HCT116 (cell line): ENCODE measurements at regions not wholly inside any gene's neighbourhood (a gene's known extent, or its start where the extent isn't known, plus 50 kb on each side); places are given as distances from the start of the nearest gene placed in this dataset.

ENCODE experiments used
- CEBPB ChIP-seq: IDR thresholded peaks from 2 replicates; pipeline ENCODE4 v1.6.1; 2012; ENCODE audit warnings: low read depth
- CTCF ChIP-seq, 3 experiments: fragments of 200-600 bp in 1 of 3; sonication (generic) in 1 of 3; IDR thresholded peaks in 2 of 3; conservative IDR thresholded peaks in 1 of 3; 2 replicates each; pipeline ENCODE4 v1.5.1; 2012 to 2017; ENCODE audit warnings: low read depth in 2 of 3, low read length in 2 of 3, antibody characterized with exemption in 1 of 3, borderline replicate concordance in 1 of 3, control low read depth in 1 of 3, mild to moderate bottlenecking in 1 of 3, mixed read lengths in 1 of 3, mixed run types in 1 of 3, moderate library complexity in 1 of 3; ENCODE audit not compliant: insufficient read depth in 1 of 3
- EGR1 ChIP-seq: IDR thresholded peaks from 2 replicates; pipeline ENCODE4 v1.6.1; 2012; ENCODE audit warnings: low read depth
- EZH2phosphoT487 ChIP-seq: fragments of 200-600 bp; IDR thresholded peaks from 2 replicates; pipeline ENCODE4 v1.6.1; 2018; ENCODE audit warnings: antibody characterized with exemption, borderline replicate concordance
- POLR2A ChIP-seq: IDR thresholded peaks from 2 replicates; pipeline ENCODE4 v1.7.0; 2011; ENCODE audit warnings: borderline replicate concordance; ENCODE audit not compliant: insufficient read depth, insufficient read length; ENCODE audit errors: extremely low read depth
- REST ChIP-seq: IDR thresholded peaks from 2 replicates; pipeline ENCODE4 v1.6.1; 2012; ENCODE audit warnings: low read depth
- SP1 ChIP-seq: IDR thresholded peaks from 2 replicates; pipeline ENCODE4 v1.6.1; 2012; ENCODE audit warnings: low read depth

DNA sequence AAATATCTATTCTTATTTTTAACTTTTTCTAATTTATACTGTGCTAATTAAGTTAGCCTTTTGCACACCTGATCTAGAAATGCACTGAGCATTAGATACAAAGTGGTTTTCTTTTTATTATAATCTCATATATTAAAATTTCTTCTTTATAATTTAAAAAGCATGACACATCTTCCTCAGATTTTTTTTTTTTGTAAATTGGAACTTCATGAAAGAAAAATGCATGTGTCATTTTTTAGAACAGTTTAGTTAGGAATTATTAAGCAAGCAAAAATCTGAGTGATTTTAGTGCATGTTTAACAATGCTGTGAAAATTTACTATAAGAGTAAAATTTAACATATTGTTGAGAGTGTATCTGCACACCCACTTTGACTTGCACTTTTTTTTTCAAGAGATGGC, 367.9 kb downstream of the TFEC start:
- TF ChIP-seq CTCF (IDR thresholded peaks at IDR 0.05 in 2 of 3, conservative IDR thresholded peaks at IDR 0.05 in 1 of 3; ENCODE audit: borderline replicate concordance in 1 of 3, insufficient read depth in 1 of 3, low read depth in 2 of 3, low read length in 2 of 3) = no peak
- no peak for TF ChIP-seq REST
- no peak for TF ChIP-seq POLR2A
- no peak for TF ChIP-seq SP1
- no peak for TF ChIP-seq EGR1
- TF ChIP-seq EZH2phosphoT487 = no peak
- TF ChIP-seq CEBPB = no peak
